Raji (cell line): ENCODE measurements at regions not wholly inside any gene's neighbourhood (a gene's known extent, or its start where the extent isn't known, plus 50 kb on each side); places are given as distances from the start of the nearest gene placed in this dataset.

Experiments
- POLR2A ChIP-seq: IDR thresholded peaks from 2 replicates; pipeline ENCODE4 v1.6.1; 2011; ENCODE audit warnings: low read depth, low read length, control low read depth; ENCODE audit not compliant: insufficient read depth

GRCh38 chr1:93753791-93754763 lies 72.4 kb upstream of the BCAR3 start:
- TF ChIP-seq POLR2A: no peak

GRCh38 chr1:93751377-93752250 lies 70.0 kb upstream of the BCAR3 start:
- TF ChIP-seq POLR2A: no peak

- TF ChIP-seq POLR2A: peak; percentile 58
Measured at GRCh38 chr1:93750955-93751354, 69.3 kb upstream of the BCAR3 start.

GRCh38 chr1:93749894-93750301 lies 68.3 kb upstream of the BCAR3 start:
- TF ChIP-seq POLR2A: no peak

- TF ChIP-seq POLR2A: no peak
Measured at GRCh38 chr1:93749487-93749886, 67.8 kb upstream of the BCAR3 start.

- TF ChIP-seq POLR2A: no peak
Measured at GRCh38 chr1:93746021-93746812, 64.6 kb upstream of the BCAR3 start.

- TF ChIP-seq POLR2A: no peak
Measured at GRCh38 chr1:93744299-93744988, 62.8 kb upstream of the BCAR3 start.

- no peak for TF ChIP-seq POLR2A
Measured at GRCh38 chr1:93743465-93743864, 61.8 kb upstream of the BCAR3 start.

- TF ChIP-seq POLR2A: no peak
Measured at GRCh38 chr1:93740601-93741031, 59.0 kb upstream of the BCAR3 start.

GRCh38 chr1:93740157-93740556 lies 58.5 kb upstream of the BCAR3 start:
- no peak for TF ChIP-seq POLR2A

- no peak for TF ChIP-seq POLR2A
Measured at GRCh38 chr1:93739472-93739871, 57.8 kb upstream of the BCAR3 start.

- TF ChIP-seq POLR2A: no peak
Measured at GRCh38 chr1:93738926-93739325, 57.3 kb upstream of the BCAR3 start.

GRCh38 chr1:93738075-93738622 lies 56.5 kb upstream of the BCAR3 start:
- TF ChIP-seq POLR2A: no peak

GRCh38 chr1:93735722-93736121 lies 54.1 kb upstream of the BCAR3 start:
- no peak for TF ChIP-seq POLR2A

GRCh38 chr1:93734999-93735398 lies 53.4 kb upstream of the BCAR3 start:
- TF ChIP-seq POLR2A: no peak

- TF ChIP-seq POLR2A: no peak
Measured at GRCh38 chr1:93733340-93733739, 51.7 kb upstream of the BCAR3 start.
